GM13977 (cell line): ENCODE measurements at regions not wholly inside any gene's neighbourhood (a gene's known extent, or its start where the extent isn't known, plus 50 kb on each side); places are given as distances from the start of the nearest gene placed in this dataset.

Experiments
- DNase-seq: peaks from one replicate; pipeline ENCODE4 v3.0.0; 2012; ENCODE audit warnings: low spot score
- in situ Hi-C: fragments of 300-500 bp; cut with MboI; formaldehyde crosslinking; loops from one replicate; pipeline ENCODE4 v1.12.0; 2022; ENCODE audit warnings: low sequenced_read_pairs, low pct_unique_long_range_greater_than_20kb, mixed read lengths, inconsistent platforms; ENCODE audit not compliant: unreplicated experiment
- TF ChIP-seq, protein P1 (sequence below): IDR thresholded peaks from 2 replicates; pipeline ENCODE4 v1.5.1; 2012; ENCODE audit warnings: mild to moderate bottlenecking, control low read depth; ENCODE audit not compliant: insufficient read depth; ENCODE audit errors: extremely low read depth, missing control alignments

DNA sequence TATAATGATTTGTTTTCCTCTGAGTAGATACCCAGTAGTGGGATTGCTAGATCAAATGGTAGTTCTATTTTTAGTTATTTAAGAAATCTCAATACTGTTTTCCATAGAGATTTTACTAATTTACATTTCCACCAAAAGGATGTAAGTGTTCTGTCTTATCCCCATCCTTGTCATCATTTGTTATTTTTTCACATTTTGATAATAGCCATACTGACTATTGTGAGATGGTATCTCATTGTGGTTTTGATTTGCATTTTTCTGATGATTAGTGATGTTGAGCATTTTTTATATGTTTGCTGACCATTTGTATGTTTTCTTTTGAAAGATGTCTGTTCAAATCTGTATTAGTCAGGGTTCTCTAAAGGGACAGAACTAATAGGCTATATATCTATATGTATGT, 160.0 kb upstream of the TMEM229A start:
- in situ Hi-C loops = no loop called here
- DNase-seq = no peak
- TF ChIP-seq, protein P1, sequence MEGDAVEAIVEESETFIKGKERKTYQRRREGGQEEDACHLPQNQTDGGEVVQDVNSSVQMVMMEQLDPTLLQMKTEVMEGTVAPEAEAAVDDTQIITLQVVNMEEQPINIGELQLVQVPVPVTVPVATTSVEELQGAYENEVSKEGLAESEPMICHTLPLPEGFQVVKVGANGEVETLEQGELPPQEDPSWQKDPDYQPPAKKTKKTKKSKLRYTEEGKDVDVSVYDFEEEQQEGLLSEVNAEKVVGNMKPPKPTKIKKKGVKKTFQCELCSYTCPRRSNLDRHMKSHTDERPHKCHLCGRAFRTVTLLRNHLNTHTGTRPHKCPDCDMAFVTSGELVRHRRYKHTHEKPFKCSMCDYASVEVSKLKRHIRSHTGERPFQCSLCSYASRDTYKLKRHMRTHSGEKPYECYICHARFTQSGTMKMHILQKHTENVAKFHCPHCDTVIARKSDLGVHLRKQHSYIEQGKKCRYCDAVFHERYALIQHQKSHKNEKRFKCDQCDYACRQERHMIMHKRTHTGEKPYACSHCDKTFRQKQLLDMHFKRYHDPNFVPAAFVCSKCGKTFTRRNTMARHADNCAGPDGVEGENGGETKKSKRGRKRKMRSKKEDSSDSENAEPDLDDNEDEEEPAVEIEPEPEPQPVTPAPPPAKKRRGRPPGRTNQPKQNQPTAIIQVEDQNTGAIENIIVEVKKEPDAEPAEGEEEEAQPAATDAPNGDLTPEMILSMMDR = no peak

DNA sequence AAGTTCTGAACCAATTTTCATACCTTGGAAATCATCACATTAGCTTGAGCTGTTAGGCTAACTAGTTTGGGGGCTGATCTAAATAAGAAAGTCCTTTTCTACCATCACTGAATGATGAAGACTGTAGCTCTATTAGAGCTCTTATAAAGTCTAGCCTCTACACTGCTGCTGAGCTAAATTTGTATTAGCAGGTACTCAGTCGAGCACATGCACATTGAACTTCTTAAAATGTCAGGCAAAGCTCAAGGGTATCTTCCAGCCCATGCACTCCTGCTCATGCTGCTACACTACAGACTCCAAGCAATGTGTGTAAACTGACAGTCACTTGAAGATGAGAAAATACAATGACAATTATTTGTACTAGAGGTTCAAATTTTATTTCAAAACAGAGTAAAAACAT, 158.8 kb upstream of the TMEM229A start:
- TF ChIP-seq, protein P1 = no peak
- in situ Hi-C loops = no loop called here
- no peak for DNase-seq

DNA sequence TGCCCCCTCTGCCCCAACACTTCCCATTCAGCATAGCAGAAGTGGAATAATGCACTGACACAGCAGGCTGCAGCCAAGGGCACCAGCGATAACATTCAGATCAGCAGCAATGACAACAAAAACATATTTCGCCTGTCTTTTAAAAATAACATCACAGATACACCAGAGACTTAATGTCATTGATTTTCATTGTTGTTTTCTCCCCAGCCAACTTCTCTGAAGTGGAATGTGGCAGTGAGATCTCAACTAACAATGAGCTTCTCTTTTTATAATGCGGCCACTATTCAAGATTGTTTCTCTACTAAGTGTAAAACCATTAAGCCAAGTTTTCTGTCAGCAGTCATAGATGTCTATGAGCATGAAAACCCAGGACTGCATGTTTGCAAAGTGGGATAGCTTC, 158.2 kb upstream of the TMEM229A start:
- DNase-seq = no peak

DNA sequence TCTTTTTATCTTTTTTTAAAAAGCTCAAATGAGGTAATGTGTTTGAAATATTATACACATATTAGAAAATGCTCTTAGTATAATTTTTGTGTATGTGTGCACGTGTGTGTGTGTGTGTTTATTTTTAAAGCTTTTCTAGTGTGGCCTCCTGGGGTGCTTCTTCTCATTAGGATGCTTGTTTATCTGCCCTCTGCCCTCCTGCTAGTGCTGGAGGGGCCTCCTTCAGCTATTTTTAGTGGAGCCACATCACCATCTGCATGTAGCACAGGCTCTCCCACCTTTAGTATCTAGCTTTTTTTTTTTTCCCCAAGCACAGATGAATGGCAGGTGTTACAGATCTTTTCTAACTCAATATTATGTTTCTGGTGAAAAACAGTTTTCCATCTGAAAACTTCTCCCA, 155.7 kb upstream of the TMEM229A start:
- TF ChIP-seq, protein P1 = no peak
- in situ Hi-C loops = no loop called here
- no peak for DNase-seq

More for the DNA sequence above, 158.2 kb upstream of the TMEM229A start:
- in situ Hi-C loops = no loop called here
- TF ChIP-seq, protein P1 = no peak

DNA sequence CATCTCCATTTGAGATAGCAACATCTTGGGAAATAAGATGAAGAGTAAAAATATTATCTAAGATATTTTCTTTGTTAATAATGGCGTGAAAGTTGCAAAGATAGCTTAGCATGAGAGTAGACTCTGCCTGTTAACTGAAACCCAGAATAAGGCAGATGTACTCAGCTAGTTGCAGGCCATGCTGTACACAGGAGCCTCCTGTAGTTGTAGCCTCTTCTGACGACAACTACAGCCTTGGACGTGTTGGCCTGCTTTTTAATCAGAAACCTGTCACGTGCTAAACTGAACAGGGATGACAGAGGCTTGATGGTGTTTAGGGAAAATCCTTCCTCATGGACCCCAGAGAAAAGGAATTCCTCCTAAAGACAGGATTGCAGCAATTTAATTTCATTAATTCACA, 155.1 kb upstream of the TMEM229A start:
- TF ChIP-seq, protein P1 = no peak
- in situ Hi-C loops = no loop called here
- no peak for DNase-seq

DNA sequence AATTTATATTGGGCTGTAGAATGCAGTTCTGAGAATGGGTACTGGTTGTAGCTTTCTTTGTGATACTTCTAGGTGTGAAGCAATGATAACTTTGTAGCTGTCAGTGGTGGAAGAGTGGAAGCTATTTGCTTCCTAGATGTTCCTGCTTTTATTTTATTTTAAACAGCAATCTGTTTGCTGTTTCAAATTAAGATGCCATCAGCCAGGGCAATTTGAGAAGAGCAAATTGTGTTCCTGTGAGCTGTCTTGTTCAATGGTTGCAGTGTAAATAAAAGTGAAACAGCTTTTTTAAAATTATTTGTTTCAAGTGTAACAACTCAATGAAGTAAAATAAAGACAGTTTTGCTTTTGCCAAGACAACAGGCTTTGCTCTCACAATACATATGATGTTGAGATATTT, 150.8 kb upstream of the TMEM229A start:
- DNase-seq = no peak
- TF ChIP-seq, protein P1 = no peak
- in situ Hi-C loops = no loop called here

DNA sequence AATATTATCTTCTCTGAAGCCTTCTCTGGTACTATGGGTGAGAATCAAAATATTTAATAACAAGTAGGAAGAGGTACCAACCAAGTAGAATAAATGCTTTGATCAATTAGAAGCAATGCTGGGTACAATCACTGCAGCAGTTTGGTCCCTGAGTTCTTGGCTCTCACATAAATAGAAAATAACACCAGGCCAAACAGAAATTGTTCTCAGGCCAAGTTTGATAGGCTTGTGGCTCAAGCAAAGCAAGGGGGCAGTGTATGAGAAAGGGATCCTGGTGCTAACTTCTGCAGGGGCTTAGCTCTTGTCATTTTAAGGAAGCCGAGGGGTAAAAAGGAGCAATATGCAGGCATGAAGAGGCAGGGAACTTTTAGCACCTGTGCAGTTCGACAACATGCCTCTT, 146.8 kb upstream of the TMEM229A start:
- no peak for DNase-seq
- TF ChIP-seq, protein P1 = no peak
- in situ Hi-C loops = no loop called here
